ENCODE measurements at regions not wholly inside any gene's neighbourhood (a gene's known extent, or its start where the extent isn't known, plus 50 kb on each side); places are given as distances from the start of the nearest gene placed in this dataset.

DNA sequence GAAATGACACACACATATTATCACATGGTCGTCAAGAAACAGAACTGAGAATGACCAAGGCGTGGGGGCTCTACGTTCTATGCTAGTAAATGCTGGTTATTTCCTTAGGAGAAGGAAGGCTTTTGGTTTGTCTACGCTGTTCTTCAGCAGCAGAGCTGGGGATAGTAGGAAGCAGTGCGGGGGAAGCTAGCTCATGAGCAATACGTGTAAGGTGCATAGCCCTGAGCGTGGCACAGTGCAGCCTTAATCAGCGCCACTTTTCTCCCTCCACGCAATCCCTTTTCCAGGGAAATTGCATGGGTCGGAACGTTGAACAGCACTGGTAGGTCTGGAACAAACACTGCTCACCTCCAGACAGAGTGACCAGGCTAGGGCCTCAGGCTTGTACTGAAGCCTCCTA, 199.6 kb upstream of the FBXO11 start:
- DNase-seq, result peak in 7 of 56 donors; percentile 8 to 23 (median 16)

DNA sequence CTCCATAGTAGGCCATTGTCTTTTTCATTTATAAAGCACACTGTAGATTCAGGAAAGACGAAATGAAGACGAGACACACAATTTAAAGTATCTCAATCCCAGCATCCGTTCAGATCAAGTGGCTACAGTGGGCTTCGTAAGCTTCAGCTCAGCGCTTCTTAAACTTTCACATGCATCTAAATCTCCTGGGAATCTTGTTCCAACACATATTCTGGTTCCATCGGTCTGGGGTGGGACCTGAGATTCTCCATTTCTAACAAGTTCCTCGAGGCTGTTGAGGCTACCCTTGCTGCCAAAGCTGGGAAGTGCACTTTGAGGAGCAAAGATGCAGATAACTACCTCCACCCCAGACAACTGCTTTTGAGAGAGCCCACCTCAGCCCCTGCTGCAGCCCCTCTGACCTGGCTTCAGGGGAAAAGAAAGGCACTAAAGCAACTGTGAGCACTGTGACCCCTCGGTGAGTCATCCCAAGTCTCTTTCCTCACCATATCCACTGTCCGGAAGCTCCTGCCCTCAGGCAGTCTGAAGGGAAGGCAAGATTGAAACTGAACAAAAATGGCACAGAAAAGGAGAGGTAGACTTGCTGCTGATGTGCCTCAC, 201.1 kb upstream of the FBXO11 start:
- DNase-seq, result no peak

DNA sequence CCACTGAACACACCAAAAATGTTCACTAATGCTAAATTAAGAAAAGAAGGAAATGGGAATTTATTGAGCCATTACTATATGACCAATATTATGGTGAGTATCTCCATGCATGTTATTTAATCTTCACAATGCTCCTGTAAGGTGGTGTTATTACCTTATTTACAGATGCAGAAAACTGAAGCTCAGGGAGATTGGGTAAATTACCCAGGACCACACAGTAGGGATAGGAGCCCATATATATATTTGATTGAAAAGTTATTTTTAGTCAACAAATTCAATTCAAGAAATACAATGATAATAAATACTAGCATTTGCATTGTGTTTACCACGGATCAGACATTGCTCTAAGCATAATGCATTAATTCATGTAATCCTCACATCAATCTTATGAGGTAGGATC, 202.2 kb upstream of the FBXO11 start:
- no peak for DNase-seq

DNA sequence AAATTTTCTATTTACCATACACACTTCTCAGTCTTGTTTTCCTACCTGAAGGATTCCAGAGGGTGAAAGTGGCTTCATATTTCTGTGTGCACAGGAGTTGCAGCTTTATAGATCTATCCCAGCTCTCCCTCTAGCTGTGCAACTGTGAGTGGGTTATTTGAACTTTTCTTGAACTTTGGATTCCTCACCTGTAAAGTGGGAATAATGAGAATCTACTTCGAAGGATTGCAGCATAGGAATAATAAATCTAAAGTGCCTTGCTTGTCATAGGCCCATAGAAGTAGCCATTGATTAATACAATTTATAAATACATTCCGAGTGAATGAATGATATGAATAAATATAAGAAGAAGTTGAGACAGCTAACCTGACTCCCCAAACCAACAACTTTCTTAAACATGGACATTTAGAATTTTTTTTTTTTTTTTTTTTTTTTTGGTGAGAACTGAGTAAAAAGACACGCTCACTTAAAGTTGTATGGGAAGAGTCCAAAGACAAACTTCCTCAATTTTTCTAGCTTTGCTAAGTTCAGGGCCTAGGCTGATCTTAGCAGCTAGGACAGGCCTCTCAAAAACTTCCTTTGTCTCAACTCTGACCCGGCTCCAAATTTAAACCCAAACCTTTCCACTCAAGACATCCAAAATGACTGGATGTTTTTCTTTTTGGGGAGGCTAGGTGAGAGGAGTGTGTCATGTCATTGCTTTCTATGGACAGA, 203.3 kb upstream of the FBXO11 start:
- DNase-seq, result no peak

DNA sequence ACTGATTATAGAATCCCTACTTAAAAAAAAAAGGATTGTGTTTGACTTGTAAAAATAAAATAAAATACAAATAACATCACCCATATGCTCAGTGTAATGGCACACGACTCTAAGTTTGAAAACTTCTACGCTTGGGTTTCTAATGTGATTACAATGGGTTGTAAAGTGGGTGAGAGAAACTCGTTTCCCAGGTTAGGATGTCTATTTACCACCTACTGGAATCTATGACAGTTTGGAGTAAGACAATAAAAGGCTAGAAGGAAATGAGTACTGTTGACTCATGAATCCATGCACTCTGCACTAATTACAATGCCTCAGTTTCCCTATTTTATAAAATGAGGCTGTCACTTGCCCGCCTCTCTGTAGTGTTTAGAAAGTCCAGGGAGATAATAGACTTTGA, 204.0 kb upstream of the FOXN2 start:
- DNase-seq, result no peak

DNA sequence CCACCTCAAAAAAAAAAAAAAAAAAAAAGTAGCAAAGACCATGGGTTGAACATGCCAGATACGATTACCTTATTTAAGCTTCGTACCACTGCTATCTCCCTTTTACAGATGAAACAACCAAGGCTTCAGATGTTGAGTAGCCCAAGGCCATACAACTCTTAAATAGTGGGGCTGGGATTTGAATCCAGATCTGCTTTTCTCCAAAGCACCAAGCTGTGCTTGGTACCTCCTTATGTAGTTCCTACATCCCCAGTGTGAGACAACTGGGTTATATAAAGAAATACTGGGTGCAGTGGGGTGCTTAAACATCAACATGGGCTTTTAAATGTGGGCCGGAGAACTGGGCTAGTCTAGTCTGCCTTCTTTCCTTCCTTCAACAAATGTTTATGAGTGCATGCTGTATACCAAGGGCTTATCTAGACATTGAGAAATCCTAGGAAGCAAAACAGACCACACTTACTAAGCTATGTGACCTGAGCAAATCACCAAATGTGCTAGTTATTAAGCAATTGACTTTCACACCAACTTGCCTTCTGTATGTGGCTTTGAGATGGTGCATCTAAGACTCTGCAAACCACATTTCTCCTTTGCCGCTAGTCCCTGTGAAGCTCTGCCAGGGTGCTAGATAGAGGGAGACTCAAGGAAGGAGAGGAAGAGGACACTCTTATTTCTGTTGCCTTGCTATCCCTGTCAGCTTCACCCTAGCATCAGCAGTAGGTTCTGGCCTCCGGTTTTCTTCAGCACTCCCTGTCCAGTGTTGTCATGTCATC, 201.4 kb upstream of the FOXN2 start:
- DNase-seq, result peak in 1 of 56 donors; percentile 11

DNA sequence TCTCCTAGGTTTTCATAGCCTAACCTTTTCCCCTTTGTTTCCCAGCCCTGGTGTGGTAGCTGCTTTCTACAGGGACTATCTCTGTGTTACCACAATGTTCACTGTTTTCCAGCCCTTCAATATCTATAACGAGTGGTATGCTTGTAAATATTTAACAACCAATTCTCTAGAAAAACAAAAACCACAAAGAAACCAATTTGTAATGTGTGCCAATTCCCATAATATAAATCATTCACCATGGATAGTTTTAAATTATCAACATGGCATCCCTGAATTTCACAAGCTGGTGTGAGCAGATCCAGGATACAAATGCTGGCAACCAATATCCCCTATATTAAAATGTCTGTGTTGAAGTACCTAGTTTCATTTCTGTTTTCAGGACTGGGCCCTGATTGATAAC, 200.7 kb upstream of the FOXN2 start:
- DNase-seq, result no peak

DNA sequence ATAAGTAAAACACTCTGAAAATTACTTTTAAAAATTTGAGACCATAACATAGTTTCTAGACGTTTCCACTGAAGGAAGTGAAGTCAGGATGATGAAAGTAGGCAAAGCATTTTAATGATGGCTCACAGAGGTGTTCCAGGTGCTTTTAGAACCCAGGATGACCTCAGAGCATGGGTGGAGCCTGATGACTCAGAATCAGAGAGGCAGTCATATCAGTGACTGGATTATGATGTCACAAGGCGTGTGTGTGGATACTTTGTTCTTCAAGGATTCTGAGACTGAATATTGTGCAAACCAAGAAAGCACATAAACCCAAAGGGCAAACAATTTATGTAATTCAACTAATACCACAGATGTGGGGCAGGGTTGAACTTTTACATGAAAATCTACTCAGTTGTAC, 200.2 kb upstream of the FOXN2 start:
- DNase-seq, result no peak

DNA sequence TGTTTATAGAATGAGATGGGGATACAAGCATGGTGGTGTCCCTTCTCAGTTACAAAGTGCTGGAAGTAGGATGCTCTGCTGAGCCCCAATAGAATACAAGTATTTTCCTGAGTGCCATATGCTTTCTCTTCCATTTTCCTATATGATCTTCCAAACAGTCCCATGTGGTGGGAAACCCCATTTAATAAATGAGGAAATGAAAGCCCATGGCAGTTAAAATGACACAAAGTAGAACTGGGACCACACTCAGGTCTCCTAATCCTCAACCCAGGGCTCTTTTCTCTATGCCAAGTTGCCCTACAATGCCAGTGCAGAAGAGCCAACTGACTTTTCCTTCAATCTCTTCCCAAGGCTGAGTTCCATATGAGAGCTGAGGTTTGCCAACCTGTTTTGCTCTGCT, 198.0 kb upstream of the FOXN2 start:
- no peak for DNase-seq

DNA sequence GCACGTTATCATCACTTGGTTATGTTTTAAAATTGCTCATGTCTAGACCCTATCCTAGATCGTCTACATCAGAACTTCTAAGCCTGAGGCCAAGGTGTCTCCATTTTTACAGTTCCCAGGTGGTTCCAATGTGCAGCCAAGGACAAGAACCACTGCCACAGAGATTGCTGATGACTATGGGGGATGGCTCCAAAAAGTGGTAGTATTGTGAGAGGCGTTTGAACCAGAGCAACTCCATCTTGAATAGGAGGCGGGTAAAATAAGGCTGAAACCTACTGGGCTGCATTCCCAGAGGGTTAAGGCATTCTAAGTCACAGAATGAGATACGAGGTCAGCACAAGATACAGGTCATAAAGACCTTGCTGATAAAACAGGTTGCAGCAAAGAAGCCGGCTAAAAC, 195.6 kb upstream of the FOXN2 start:
- DNase-seq, result no peak

DNA sequence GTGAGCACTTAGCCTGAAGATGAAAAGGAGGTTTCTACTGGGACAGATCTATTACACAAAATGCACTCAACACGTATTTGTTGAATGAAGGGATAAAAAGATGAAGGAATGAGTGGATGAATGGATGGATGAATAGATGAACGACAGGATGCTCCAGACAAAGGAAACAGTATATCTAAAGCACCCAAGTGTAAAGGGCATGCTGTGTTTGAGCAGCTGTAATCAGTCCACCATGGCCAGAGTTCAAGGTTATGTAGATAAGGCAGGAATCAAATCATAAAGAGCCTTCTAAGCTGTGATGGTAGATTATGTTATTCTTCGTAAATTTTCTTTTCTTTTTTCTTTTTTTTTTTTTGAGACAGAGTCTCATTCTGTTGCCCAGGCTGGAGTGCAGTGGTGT, 194.4 kb upstream of the FOXN2 start:
- no peak for DNase-seq

DNA sequence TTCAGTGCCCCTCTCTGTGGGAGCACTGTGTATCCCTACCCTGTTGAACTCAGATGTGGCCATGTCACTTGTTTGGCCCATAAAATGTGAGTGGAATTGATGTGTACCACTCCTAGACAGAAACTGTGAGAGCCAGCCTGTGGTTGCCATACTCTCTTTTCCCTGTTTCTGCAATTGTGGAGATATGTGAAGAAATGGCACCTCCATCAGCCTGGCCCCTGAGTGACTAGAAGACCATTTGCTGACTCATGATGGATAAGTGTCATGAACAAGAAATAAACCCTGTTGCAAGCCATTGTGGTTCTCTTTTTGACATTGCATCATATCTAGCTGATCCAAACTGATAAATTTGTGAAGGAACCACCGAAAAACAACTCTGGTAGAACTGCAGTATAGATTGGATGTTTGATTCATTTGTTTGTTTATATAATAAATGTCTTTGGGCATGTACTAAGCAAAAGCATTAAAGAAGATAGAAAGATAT, 193.7 kb upstream of the FOXN2 start:
- no peak for DNase-seq

DNA sequence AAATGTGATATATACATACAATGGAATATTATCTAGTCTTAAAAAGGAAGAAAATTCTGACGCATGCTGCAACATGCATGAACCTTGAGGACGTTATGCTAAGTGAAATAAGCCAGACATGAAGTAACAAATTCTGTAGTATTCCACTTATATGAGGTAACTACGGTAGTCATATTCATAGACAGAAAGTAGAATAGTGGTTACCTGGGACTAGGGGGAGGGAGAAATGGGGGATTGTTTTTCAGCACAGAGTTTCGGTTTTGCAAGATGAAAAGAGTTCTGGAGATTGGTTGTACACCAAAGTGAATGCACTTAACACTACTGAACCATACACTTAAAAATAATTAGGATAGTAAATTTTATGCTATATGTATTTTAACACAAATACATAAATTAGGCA, 192.3 kb upstream of the FOXN2 start:
- no peak for DNase-seq

DNA sequence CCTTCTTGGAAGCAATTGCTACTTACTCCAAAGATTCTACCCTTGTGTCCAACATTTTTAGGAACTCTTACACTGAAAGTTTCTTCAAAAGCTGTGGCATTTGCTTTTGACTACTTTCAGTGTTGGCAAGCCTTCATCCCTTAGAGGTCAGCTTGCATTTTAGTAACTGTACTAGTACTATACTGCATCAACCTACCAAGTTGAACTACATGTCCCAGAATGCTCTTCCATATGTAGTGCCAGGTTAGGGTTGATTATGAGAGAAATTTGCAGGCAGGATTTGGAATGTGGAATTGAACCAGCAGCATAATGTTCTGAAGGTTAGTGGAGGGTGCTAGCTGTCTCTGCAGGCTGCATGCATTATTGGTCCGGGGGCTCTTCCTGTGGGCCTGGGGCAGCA, 189.9 kb upstream of the FOXN2 start:
- DNase-seq, result no peak

DNA sequence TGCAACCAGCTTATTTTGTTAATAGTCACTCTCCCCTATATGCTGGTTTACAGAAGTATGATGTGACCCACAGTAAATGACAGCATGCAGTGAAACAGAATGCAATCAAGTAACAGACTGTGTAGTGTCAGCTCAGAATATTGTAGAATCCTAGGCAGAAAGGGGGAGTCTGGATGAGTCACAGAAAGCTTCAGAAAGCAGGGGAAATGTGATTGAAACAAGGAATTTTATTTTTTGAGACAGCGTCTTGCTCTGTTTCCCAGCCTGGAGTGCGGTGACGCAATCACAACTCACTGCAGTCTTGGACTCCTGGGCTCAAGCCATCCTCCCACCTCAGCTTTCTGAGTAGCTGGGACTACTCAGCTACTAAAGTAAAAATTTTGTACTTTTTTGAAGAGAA, 188.3 kb upstream of the FOXN2 start:
- no peak for DNase-seq

DNA sequence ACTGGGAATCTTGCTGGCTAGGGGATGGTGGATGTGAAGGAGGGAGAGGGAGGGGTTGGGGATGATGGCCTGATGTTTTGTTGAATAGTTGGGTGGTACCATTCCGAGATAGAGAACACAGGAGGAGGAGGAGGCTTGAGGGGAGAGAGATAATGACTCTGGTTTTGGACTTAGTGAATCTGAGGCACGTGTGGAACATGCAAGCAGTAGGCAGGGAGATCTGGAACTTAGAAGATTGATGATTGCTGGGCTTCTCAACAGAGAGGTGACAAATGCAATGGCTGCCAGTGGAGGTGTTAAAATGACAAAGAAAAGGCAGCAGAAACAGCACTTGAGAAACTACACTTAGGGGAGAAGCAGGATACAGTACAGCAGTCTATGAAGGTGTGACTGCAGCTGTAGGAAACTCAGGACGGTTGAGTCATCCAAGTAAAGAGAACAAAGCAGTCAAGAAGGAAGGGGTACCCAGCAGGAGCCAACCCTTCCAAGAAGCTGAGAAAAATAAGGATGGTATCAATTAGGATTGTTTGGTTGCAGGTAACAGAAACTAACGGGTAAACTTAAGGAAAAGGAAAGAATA, 186.8 kb upstream of the FOXN2 start:
- no peak for DNase-seq

DNA sequence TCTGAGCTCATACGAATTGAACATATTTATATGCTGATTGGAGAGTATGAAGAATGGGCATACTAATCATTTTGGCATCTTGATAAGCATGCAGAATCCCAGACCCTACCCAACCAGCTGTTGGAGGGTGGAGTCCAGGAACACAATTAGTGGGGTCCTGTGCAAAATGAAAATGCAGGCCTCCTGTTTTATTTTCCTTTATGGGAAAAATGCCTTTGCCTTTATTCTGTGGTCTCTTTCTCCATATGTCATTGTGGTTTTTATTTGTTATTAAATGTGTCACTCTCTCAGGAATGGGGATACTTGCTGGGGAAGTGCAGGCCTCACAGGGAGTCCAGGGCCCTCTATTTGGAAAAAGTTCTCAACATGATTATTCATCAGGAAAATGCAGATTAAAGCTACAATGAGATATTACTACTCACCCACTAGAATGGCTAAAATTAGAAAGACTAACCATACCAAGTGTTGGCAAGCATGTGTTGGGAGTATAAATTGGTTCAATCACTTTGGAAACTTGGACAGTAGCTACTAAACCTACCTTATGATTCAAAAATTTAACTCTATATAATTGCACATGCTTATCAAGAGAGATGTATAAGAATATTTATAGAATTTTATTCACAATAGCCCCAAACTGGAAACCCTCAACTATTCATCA, 185.1 kb upstream of the FOXN2 start:
- no peak for DNase-seq

DNA sequence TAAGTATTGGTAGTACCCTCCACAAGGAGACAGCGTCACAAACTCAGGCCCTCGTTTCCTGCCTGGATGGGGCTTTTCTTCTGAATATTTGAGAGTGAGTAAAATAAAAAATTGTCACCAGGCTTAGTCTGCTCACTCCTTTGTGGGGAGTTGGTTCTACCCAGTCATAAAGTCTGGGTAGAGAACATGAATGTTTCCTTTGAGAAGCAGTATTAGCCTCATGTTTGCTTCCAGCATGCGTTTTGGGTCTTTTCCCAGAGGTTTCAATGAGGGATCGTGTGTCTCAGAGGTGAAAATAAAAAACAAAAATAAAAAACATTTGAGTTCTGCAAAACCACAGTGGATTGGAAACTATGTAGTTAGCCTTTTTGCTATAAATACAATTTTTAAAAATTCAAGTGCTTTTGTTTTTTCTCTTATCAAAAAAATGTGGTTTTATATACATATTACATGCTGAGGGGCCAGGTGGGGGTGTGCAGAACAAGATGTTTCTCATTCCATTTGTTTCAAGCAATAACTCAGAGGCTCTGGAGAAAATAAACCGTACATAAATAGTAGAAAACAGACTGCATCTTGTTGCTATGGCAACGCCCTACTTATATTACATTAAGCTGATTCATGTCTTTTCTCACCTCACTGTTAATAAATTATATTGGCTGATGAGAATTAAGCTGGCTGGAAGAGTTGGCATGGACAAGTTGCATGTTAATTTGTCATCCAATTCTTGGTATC, 182.8 kb upstream of the FOXN2 start:
- peak in 1 of 56 donors; percentile 46 for DNase-seq

DNA sequence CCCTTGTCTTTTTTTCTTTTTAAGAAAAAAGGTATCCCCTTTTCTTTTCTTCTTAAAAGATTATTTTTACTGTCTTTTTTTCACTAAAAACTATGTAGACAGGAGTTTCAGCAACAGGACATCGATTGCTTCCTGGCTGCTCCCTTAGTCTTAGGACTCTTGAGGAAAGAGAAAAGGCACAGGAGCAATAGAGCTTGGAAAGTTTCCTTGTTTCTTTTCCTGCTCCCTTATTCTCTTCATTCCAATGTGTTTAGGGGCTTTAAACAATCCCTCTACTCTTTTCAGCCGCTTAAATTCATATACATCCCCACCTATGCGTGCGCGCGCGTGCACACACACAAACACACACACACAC, 182.2 kb upstream of the FOXN2 start:
- no peak for DNase-seq

DNA sequence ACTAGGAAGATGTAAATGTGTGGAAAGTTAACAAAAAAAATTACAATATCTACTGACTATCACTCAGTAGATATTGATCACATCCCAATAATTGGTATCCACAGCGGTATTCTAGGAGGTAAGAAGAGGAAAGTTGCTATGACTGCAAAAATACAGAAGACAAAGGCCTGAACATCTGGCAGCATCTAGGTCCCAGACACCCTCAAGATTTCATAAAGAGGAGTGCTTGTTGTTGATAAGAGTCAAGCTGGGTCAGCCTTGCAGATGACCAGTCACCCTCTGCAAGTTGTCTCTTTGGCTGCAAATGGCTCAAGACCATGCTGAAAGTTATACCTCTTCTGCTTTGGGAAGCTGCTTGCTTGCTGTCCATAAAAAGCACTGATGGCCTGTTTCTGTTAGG, 179.8 kb upstream of the FOXN2 start:
- no peak for DNase-seq

DNA sequence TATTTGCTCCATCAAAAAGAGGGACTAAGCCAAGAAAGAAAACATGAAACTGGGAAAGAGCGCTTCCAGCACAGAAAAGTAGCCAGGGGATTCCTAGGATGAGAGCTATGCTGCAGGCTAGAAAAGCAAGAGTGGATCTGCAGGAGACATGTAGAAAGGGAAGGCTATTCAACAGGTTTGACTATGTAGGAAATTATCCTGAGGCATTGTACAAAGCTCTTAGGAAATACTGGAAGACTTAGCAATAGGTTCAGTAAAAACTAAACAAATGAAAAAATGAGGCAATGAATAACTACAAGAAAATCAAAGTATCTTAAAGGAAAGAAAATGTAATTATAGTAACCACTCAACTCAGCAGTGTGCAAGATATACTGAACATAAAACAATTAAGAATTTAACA, 178.7 kb upstream of the FOXN2 start:
- DNase-seq, result no peak
